Activated CD4-positive, alpha-beta T cell treated with anti-CD3 and anti-CD28 coated beads, Interleukin-2, amount 50 U/mL, for 1 hour (primary cell): ENCODE measurements at regions not wholly inside any gene's neighbourhood (a gene's known extent, or its start where the extent isn't known, plus 50 kb on each side); places are given as distances from the start of the nearest gene placed in this dataset.
A peak's percentile ranks its signal among the peaks of the same experiment; 100 is the strongest.
"Not testable (repeated sequence)": the region's sequence is repeated elsewhere in the genome, so short reads cannot be mapped to it uniquely, and the experiment has no call there.

ENCODE experiments used
- DNase-seq: peaks from one replicate; pipeline ENCODE4 v3.0.0-alpha.2; 2020

- peak; percentile 29 for DNase-seq
Measured at GRCh38 chrX:65821721-65822496, 154.5 kb downstream of the MSN start.

GRCh38 chrX:65819983-65820382 lies 152.5 kb downstream of the MSN start:
- DNase-seq = not testable (repeated sequence)

GRCh38 chrX:65813245-65813644 lies 145.8 kb downstream of the MSN start:
- no peak for DNase-seq

GRCh38 chrX:65811558-65812228 lies 144.2 kb downstream of the MSN start:
- no peak for DNase-seq
